ENCODE measurements at regions not wholly inside any gene's neighbourhood (a gene's known extent, or its start where the extent isn't known, plus 50 kb on each side); places are given as distances from the start of the nearest gene placed in this dataset.

DNA sequence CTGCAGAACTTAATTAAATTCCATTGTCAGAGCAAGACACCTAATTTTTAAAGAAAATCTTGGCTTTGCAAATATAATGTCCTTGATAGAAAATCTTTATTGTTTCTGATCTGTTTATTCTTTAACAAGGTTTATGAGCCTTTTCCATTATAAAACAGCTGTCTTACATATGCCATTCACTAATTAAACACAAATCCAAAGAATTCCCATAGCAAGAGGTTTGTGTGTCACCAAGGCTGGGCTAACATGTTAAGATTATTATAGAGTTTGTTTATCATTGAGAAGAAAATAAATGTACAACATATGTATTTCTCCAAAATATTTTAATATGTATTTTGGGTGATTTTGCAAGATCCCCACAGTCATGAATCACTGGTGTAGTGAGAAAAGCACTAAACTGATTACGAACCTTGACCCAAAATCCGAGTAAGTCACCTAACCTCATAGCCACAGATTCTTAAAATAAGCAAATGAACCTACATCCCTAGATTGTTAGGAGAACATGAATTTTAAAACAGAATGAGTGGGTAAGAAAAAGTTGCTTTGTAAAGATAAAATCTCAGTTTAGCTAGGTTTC is 694.8 kb upstream of the INTU start:
- Histone ChIP-seq H3K4me1 (ENCODE audit: control insufficient read depth in 4 of 4, insufficient read depth in 4 of 4, low read length in 3 of 4) (no peaks in the 10 kb centered on the region), H3K9me3 (ENCODE audit: control insufficient read depth in 4 of 4, low read length in 3 of 4) (no peaks in the 10 kb centered on the region), H3K27me3 (ENCODE audit: control insufficient read depth in 4 of 4, insufficient read depth in 4 of 4, low read length in 3 of 4) (no peaks in the 10 kb centered on the region), H3K36me3 (ENCODE audit: control insufficient read depth in 4 of 4, insufficient read depth in 3 of 4, low read depth in 1 of 4, low read length in 3 of 4) (no peaks in the 10 kb centered on the region), H3K27ac (ENCODE audit: low read depth in 1 of 2, low read length in 2 of 2) (no peak overlapping the region), H3K4me3 (ENCODE audit: low read depth in 1 of 3, low read length in 3 of 3) (no peak overlapping the region), H3K9ac (ENCODE audit: low read depth in 1 of 2, low read length in 2 of 2) (no peak overlapping the region)
- 73% methylated on average over 2 of the region's 2 CpGs for WGBS
- TF ChIP-seq ZBTB33 (IDR thresholded peaks at IDR 0.05) (no peak), SP1 (IDR thresholded peaks at IDR 0.05) (no peak), RXRA (IDR thresholded peaks at IDR 0.05) (no peak), HNF4G (IDR thresholded peaks at IDR 0.05) (no peak)
- no peak for DNase-seq (ENCODE audit: low spot score)

- Histone ChIP-seq H3K36me3 (ENCODE audit: control insufficient read depth in 4 of 4, insufficient read depth in 3 of 4, low read depth in 1 of 4, low read length in 3 of 4) (no peaks in the 10 kb centered on the region), H3K4me3 (ENCODE audit: low read depth in 1 of 3, low read length in 3 of 3) (no peak overlapping the region), H3K27ac (ENCODE audit: low read depth in 1 of 2, low read length in 2 of 2) (no peak overlapping the region), H3K4me1 (ENCODE audit: control insufficient read depth in 4 of 4, insufficient read depth in 4 of 4, low read length in 3 of 4) (no peaks in the 10 kb centered on the region), H3K27me3 (ENCODE audit: control insufficient read depth in 4 of 4, insufficient read depth in 4 of 4, low read length in 3 of 4) (no peaks in the 10 kb centered on the region), H3K9ac (ENCODE audit: low read depth in 1 of 2, low read length in 2 of 2) (no peak overlapping the region), H3K9me3 (ENCODE audit: control insufficient read depth in 4 of 4, low read length in 3 of 4) (no peaks in the 10 kb centered on the region)
- no peak for TF ChIP-seq REST (IDR thresholded peaks at IDR 0.05)
- no peak for TF ChIP-seq GABPA (IDR thresholded peaks at IDR 0.05 in 1 of 2, conservative IDR thresholded peaks at IDR 0.05 in 1 of 2)
- TF ChIP-seq RAD21 (IDR thresholded peaks at IDR 0.05) = no peak
- TF ChIP-seq NR2F2 (IDR thresholded peaks at IDR 0.05) = no peak
- TF ChIP-seq RXRA (IDR thresholded peaks at IDR 0.05) = no peak
- TF ChIP-seq SP1 (IDR thresholded peaks at IDR 0.05) = no peak
- TF ChIP-seq, protein P1, sequence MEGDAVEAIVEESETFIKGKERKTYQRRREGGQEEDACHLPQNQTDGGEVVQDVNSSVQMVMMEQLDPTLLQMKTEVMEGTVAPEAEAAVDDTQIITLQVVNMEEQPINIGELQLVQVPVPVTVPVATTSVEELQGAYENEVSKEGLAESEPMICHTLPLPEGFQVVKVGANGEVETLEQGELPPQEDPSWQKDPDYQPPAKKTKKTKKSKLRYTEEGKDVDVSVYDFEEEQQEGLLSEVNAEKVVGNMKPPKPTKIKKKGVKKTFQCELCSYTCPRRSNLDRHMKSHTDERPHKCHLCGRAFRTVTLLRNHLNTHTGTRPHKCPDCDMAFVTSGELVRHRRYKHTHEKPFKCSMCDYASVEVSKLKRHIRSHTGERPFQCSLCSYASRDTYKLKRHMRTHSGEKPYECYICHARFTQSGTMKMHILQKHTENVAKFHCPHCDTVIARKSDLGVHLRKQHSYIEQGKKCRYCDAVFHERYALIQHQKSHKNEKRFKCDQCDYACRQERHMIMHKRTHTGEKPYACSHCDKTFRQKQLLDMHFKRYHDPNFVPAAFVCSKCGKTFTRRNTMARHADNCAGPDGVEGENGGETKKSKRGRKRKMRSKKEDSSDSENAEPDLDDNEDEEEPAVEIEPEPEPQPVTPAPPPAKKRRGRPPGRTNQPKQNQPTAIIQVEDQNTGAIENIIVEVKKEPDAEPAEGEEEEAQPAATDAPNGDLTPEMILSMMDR (IDR thresholded peaks at IDR 0.05; ENCODE audit: low read depth, low read length, missing input control) = no peak
- TF ChIP-seq, protein P2, sequence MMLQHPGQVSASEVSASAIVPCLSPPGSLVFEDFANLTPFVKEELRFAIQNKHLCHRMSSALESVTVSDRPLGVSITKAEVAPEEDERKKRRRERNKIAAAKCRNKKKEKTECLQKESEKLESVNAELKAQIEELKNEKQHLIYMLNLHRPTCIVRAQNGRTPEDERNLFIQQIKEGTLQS (IDR thresholded peaks at IDR 0.05) = no peak
- TF ChIP-seq MAX (IDR thresholded peaks at IDR 0.05) = no peak
- no peak for TF ChIP-seq ZBTB33 (IDR thresholded peaks at IDR 0.05)
- no peak for TF ChIP-seq EGR1 (IDR thresholded peaks at IDR 0.05; ENCODE audit: low read depth in 2 of 2)
- no peak for TF ChIP-seq FOXA1 (IDR thresholded peaks at IDR 0.05)
- no peak for TF ChIP-seq TAF1 (conservative IDR thresholded peaks at IDR 0.05)
- TF ChIP-seq JUND (IDR thresholded peaks at IDR 0.05) = no peak
- TF ChIP-seq HNF4A (conservative IDR thresholded peaks at IDR 0.05) = no peak
- no peak for TF ChIP-seq HNF4G (IDR thresholded peaks at IDR 0.05)
- no peak for TF ChIP-seq FOXA2 (IDR thresholded peaks at IDR 0.05)
- TF ChIP-seq YY1 (IDR thresholded peaks at IDR 0.05) = no peak
- no peak for DNase-seq (ENCODE audit: low spot score)
- 29% methylated on average over 2 of the region's 2 CpGs for WGBS
These were observed 693.4 kb upstream of the INTU start for GRCh38 chr4:126939401-126939800.
